HEK293T (cell line): ENCODE measurements at regions not wholly inside any gene's neighbourhood (a gene's known extent, or its start where the extent isn't known, plus 50 kb on each side); places are given as distances from the start of the nearest gene placed in this dataset.

Experiments used
- CTCF ChIA-PET: fragments of 350-600 bp; formaldehyde crosslinking; extraction: SDS; loops from one replicate; lab custom pipeline; 2021; ENCODE audit warnings: antibody characterized with exemption, inconsistent platforms; lab: Yijun Ruan, JAX
- POLR2A ChIA-PET: fragments of 350-600 bp; formaldehyde crosslinking; extraction: SDS; loops from one replicate; lab custom pipeline; 2020; ENCODE audit warnings: antibody characterized with exemption, inconsistent platforms; lab: Yijun Ruan, JAX
- DNase-seq: peaks from one replicate; pipeline ENCODE4 v3.0.0; 2012; ENCODE audit warnings: mixed read lengths; ENCODE audit errors: extremely low spot score
- ARNT ChIP-seq: fragments of 450-650 bp; IDR thresholded peaks from 2 replicates; pipeline ENCODE4 v1.6.1; 2017; ENCODE audit warnings: mild to moderate bottlenecking
- BHLHE40 ChIP-seq: fragments of 450-650 bp; IDR thresholded peaks from 2 replicates; pipeline ENCODE4 v1.6.1; 2016; ENCODE audit warnings: mild to moderate bottlenecking, moderate library complexity, borderline replicate concordance
- CTBP1 ChIP-seq: fragments of 450-650 bp; IDR thresholded peaks from 2 replicates; pipeline ENCODE4 v1.6.1; 2016; ENCODE audit warnings: borderline replicate concordance
- ELF4 ChIP-seq: fragments of 450-650 bp; IDR thresholded peaks from 2 replicates; pipeline ENCODE4 v1.6.1; 2017; ENCODE audit warnings: antibody characterized with exemption
- FOXA1 ChIP-seq: fragments of 450-650 bp; IDR thresholded peaks from 2 replicates; pipeline ENCODE4 v1.6.1; 2016; ENCODE audit warnings: mild to moderate bottlenecking
- FOXK2 ChIP-seq: fragments of 450-650 bp; IDR thresholded peaks from 2 replicates; pipeline ENCODE4 v1.6.1; 2016; ENCODE audit warnings: mild to moderate bottlenecking
- FOXM1 ChIP-seq: fragments of 450-650 bp; IDR thresholded peaks from 2 replicates; pipeline ENCODE4 v1.6.1; 2017; ENCODE audit warnings: mild to moderate bottlenecking, borderline replicate concordance
- HDGF ChIP-seq: fragments of 450-650 bp; IDR thresholded peaks from 2 replicates; pipeline ENCODE4 v1.6.1; 2017; ENCODE audit warnings: antibody characterized with exemption, borderline replicate concordance
- L3MBTL2 ChIP-seq: fragments of 450-650 bp; conservative IDR thresholded peaks from 2 replicates; pipeline ENCODE4 v1.6.1; 2016; ENCODE audit warnings: mild to moderate bottlenecking
- LEF1 ChIP-seq: fragments of 450-650 bp; IDR thresholded peaks from 2 replicates; pipeline ENCODE4 v1.6.1; 2017; ENCODE audit warnings: mild to moderate bottlenecking, borderline replicate concordance
- NFRKB ChIP-seq: fragments of 450-650 bp; IDR thresholded peaks from 2 replicates; pipeline ENCODE4 v1.6.1; 2016; ENCODE audit warnings: mild to moderate bottlenecking, moderate library complexity
- SP1 ChIP-seq: fragments of 450-650 bp; IDR thresholded peaks from 2 replicates; pipeline ENCODE4 v1.6.1; 2017
- SUZ12 ChIP-seq: fragments of 450-650 bp; IDR thresholded peaks from 2 replicates; pipeline ENCODE4 v1.6.1; 2016; ENCODE audit warnings: mild to moderate bottlenecking
- TARDBP ChIP-seq: fragments of 450-650 bp; IDR thresholded peaks from 2 replicates; pipeline ENCODE4 v1.6.1; 2016
- ZNF384 ChIP-seq: fragments of 450-650 bp; IDR thresholded peaks from 2 replicates; pipeline ENCODE4 v1.6.1; 2016
- TF ChIP-seq, protein P1 (sequence below): fragments of 450-650 bp; IDR thresholded peaks from 2 replicates; pipeline ENCODE4 v1.6.1; 2016

DNA sequence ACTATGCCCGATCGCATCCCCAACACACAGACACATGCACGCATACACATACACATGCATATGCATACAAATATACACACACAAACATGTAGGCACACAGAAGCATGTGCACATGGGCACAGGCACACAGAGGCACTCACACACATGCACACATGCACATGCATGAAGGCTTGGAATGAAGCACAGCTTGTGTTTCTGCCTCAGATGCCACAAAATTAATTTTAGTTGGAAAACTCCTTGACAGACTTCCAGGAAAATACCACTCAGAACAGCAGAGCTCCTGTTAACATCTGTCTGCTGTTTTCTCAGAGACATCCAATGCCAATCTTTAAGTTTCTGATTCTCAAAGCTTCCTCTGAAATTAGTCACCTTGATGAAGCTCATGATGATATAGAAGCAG, 532.7 kb downstream of the RFC3 start:
- ChIA-PET POLR2A (no interaction called here), CTCF (no interaction called here)
- TF ChIP-seq FOXA1 (no peak), CTBP1 (no peak), TARDBP (no peak), ARNT (no peak), LEF1 (no peak), SUZ12 (no peak), FOXK2 (no peak), FOXM1 (no peak), ZNF384 (no peak), HDGF (no peak), NFRKB (no peak), SP1 (no peak), ELF4 (no peak)
- TF ChIP-seq, protein P1, sequence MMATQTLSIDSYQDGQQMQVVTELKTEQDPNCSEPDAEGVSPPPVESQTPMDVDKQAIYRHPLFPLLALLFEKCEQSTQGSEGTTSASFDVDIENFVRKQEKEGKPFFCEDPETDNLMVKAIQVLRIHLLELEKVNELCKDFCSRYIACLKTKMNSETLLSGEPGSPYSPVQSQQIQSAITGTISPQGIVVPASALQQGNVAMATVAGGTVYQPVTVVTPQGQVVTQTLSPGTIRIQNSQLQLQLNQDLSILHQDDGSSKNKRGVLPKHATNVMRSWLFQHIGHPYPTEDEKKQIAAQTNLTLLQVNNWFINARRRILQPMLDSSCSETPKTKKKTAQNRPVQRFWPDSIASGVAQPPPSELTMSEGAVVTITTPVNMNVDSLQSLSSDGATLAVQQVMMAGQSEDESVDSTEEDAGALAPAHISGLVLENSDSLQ: no peak
- no peak for DNase-seq

DNA sequence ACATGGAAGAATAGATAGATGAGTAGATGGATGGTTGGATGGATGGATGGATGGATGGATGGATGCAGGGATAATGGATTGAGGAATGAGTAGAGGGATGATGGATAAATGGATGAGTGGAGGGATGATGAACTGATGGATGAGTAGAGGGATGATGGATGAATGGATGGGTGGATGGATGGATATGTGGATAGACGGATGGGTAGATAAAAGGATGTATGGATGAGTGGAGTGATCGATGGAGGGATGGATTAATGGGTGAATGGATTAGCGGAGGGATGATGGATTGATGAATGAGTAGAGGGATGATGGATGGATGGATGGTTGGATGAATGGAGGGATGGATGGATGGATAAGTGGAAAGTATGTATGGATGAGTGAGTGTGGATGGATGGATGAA, 533.2 kb downstream of the RFC3 start:
- CTCF ChIA-PET: no interaction called here
- no peak for DNase-seq
- POLR2A ChIA-PET: no interaction called here
- TF ChIP-seq, protein P1: no peak
- TF ChIP-seq ELF4: no peak
- no peak for TF ChIP-seq LEF1
- no peak for TF ChIP-seq FOXK2
- TF ChIP-seq HDGF: no peak
- TF ChIP-seq NFRKB: no peak
- TF ChIP-seq SP1: no peak
- TF ChIP-seq TARDBP: no peak
- TF ChIP-seq CTBP1: no peak
- no peak for TF ChIP-seq BHLHE40
- TF ChIP-seq ARNT: no peak
- no peak for TF ChIP-seq L3MBTL2

DNA sequence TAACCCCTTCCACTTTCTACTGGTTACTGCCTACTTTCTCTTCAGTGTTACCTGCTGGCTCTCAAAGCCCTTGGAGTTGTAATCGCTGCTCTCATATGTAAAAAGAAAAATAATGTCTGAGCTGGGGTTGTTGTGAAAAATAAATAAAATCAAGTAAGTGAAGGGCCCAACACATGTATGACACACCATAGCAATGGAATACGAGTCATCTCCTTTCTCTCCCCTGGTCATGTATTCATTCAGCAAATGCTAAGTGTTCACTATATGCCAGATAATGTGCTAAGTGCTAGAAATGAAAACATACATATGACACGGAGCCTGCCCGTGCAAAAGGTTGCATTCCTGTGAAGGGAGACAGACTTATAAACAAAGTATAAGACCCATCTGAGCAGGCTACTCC, 535.0 kb downstream of the RFC3 start:
- DNase-seq: no peak
- TF ChIP-seq L3MBTL2: no peak
- no peak for TF ChIP-seq NFRKB
- no peak for TF ChIP-seq FOXK2
- no peak for TF ChIP-seq LEF1
- no peak for TF ChIP-seq BHLHE40
- TF ChIP-seq ZNF384: no peak
- no peak for TF ChIP-seq ELF4
- no peak for TF ChIP-seq FOXM1
- TF ChIP-seq, protein P1: no peak
- no peak for TF ChIP-seq HDGF
- no peak for TF ChIP-seq TARDBP
- TF ChIP-seq SUZ12: no peak
- POLR2A ChIA-PET: no interaction called here
- CTCF ChIA-PET: no interaction called here

DNA sequence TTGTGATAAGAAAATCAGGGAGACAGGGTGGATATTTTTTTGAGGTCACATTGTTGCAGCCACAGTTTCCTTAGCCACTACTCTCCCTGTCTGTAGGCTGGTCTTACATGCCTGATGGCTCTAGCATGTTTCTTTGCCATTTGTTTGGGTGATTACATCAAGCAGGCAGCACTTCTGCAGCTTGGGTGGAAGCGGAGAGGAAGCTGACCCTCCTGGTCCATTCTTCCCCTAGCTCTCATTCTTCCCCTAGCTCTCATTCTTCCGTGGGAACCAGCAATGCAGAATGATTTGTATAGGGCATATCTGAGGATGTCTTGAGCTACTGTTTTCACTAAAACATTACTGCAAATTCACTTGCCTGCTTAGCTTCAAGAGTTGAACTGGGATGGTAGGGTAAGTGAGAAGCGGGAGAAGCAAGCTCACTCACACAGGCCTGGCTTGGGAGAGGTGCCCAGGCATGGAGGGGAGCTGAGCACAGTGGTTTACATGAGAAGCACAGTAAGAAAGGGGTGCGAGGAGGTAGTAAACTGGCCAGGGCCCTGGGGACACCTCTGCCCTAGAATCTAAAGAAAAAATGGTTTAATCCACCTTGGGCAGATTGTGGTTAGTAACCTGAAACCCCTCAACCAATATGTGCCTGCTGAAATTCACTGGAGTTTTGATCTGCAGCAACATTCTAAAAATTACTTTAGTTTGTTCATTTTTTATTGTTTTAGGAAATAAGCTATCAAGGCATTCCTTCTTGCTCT, 538.9 kb downstream of the RFC3 start:
- no peak for DNase-seq
- TF ChIP-seq TARDBP: no peak
- TF ChIP-seq CTBP1: no peak
- TF ChIP-seq FOXA1: no peak
- TF ChIP-seq L3MBTL2: no peak
- no peak for TF ChIP-seq NFRKB
- TF ChIP-seq ZNF384: no peak
- TF ChIP-seq ELF4: no peak
- POLR2A ChIA-PET: no interaction called here
- CTCF ChIA-PET: no interaction called here

- POLR2A ChIA-PET: no interaction called here
- TF ChIP-seq FOXK2 (no peak), ARNT (no peak), SUZ12 (no peak), BHLHE40 (no peak), CTBP1 (no peak), SP1 (no peak), ELF4 (no peak), LEF1 (no peak), HDGF (no peak), TARDBP (no peak)
- DNase-seq: no peak
- CTCF ChIA-PET: interaction anchor here (0.6 kb wide), 1 partner anchor 459 kb away, joined by 3 read pairs; no protein-coding TSS in a partner anchor
Observed at GRCh38 chr13:34357435-34358232, 539.7 kb downstream of the RFC3 start.
